CD4-positive, alpha-beta T cell treated with Interleukin-6 at 100 ng/mL for 8 hours (primary cell): ENCODE measurements at regions not wholly inside any gene's neighbourhood (a gene's known extent, or its start where the extent isn't known, plus 50 kb on each side); places are given as distances from the start of the nearest gene placed in this dataset.
"Not testable (repeated sequence)": the region's sequence is repeated elsewhere in the genome, so short reads cannot be mapped to it uniquely, and the experiment has no call there.

Source experiments
- DNase-seq: peaks from one replicate; pipeline ENCODE4 v3.0.0-alpha.2; 2020; ENCODE audit warnings: mixed read lengths, low spot score

GRCh38 chr11:116666673-116667249 is 106.0 kb downstream of the BUD13 start:
- DNase-seq, result not testable (repeated sequence)

- DNase-seq, result no peak
Measured at GRCh38 chr11:116665523-116665922, 107.3 kb downstream of the BUD13 start.

GRCh38 chr11:116661056-116661455 is 111.7 kb downstream of the BUD13 start:
- DNase-seq, result no peak

GRCh38 chr11:116660011-116660410 is 112.8 kb downstream of the BUD13 start:
- DNase-seq, result no peak

GRCh38 chr11:116658876-116659535 is 113.8 kb downstream of the BUD13 start:
- no peak for DNase-seq

GRCh38 chr11:116657842-116658825 is 114.7 kb downstream of the BUD13 start:
- DNase-seq, result no peak

- no peak for DNase-seq
Measured at GRCh38 chr11:116656011-116656410, 116.8 kb downstream of the BUD13 start.

GRCh38 chr11:116654526-116654925 is 118.3 kb downstream of the BUD13 start:
- DNase-seq, result no peak

GRCh38 chr11:116653206-116653605 is 119.6 kb downstream of the BUD13 start:
- no peak for DNase-seq

- DNase-seq, result no peak
Measured at GRCh38 chr11:116651737-116652237, 121.0 kb downstream of the BUD13 start.

GRCh38 chr11:116651098-116651736 is 121.6 kb downstream of the BUD13 start:
- DNase-seq, result no peak

- DNase-seq, result no peak
Measured at GRCh38 chr11:116650052-116650451, 122.7 kb downstream of the BUD13 start.

- no peak for DNase-seq
Measured at GRCh38 chr11:116649268-116649667, 123.5 kb downstream of the BUD13 start.

GRCh38 chr11:116648247-116649174 is 124.3 kb downstream of the BUD13 start:
- DNase-seq, result no peak

GRCh38 chr11:116647305-116648080 is 125.3 kb downstream of the BUD13 start:
- DNase-seq, result no peak

GRCh38 chr11:116646191-116646590 is 126.6 kb downstream of the BUD13 start:
- DNase-seq, result no peak

- no peak for DNase-seq
Measured at GRCh38 chr11:116644941-116645305, 127.9 kb downstream of the BUD13 start.

GRCh38 chr11:116644201-116644940 is 128.4 kb downstream of the BUD13 start:
- no peak for DNase-seq

- no peak for DNase-seq
Measured at GRCh38 chr11:116643521-116643920, 129.3 kb downstream of the BUD13 start.

GRCh38 chr11:116642902-116643301 is 129.9 kb downstream of the BUD13 start:
- no peak for DNase-seq
